ENCODE measurements at regions not wholly inside any gene's neighbourhood (a gene's known extent, or its start where the extent isn't known, plus 50 kb on each side); places are given as distances from the start of the nearest gene placed in this dataset.

DNA sequence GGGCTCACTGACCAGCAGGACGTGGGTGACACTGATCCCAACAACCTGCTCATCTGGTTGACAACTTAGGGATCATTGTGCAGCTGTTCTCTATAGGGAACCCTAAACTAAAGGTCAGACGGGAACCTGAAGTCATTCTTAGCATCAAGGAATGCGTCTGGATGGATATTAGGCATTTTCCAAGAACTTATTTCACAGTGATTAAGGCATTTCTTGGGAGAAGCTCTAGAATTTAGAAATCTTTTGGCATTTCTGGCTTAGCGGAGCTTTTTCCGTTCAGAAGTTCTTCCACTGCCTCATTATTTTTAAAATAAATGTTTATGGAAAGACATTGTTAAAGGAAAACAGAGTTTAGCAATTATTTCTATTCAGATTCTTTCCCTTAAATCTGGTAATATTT is 303.3 kb upstream of the IGFBP3 start:
- DNase-seq (ENCODE audit: low read depth) = no peak
- H3K4me3 ChIP-seq (ENCODE audit: low read depth, low read length) = no peak overlapping the region
- TF ChIP-seq, protein P1, sequence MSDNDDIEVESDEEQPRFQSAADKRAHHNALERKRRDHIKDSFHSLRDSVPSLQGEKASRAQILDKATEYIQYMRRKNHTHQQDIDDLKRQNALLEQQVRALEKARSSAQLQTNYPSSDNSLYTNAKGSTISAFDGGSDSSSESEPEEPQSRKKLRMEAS (IDR thresholded peaks at IDR 0.05; ENCODE audit: low read depth, low read length) = no peak
- TF ChIP-seq, protein P2, sequence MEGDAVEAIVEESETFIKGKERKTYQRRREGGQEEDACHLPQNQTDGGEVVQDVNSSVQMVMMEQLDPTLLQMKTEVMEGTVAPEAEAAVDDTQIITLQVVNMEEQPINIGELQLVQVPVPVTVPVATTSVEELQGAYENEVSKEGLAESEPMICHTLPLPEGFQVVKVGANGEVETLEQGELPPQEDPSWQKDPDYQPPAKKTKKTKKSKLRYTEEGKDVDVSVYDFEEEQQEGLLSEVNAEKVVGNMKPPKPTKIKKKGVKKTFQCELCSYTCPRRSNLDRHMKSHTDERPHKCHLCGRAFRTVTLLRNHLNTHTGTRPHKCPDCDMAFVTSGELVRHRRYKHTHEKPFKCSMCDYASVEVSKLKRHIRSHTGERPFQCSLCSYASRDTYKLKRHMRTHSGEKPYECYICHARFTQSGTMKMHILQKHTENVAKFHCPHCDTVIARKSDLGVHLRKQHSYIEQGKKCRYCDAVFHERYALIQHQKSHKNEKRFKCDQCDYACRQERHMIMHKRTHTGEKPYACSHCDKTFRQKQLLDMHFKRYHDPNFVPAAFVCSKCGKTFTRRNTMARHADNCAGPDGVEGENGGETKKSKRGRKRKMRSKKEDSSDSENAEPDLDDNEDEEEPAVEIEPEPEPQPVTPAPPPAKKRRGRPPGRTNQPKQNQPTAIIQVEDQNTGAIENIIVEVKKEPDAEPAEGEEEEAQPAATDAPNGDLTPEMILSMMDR (IDR thresholded peaks at IDR 0.05; ENCODE audit: low read depth, low read length) = no peak
- no peak for TF ChIP-seq MYC (IDR thresholded peaks at IDR 0.05; ENCODE audit: low read depth, low read length)
- no peak for TF ChIP-seq POLR2A (IDR thresholded peaks at IDR 0.05; ENCODE audit: extremely low read depth, insufficient read length)

DNA sequence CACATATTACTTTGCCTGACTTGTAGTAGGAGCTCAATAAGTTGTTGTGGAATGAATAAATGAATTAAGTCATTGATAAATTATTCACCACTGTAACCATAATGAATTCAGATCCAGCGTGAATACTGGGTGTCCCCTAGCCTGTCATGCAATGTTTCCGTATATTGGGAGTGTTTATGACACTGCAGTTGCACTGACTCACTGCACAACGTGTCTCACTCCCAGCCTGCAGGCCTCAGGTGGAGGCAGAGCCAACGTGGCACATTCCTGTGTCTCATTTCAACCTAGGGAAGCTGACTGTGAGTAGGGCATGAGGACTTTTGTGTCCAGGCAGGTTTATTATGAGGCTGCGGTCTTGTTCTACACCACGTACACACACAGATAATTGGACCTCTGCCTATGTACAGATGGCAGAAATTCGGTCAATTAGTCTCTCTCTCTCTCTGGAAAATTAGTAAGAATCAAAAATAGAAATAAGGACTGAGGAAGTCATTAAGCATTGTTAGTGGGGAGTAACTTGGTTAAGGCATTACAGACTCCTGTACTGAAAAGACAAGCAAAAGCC is 299.1 kb upstream of the IGFBP3 start:
- DNase-seq (ENCODE audit: low read depth) = no peak
- H3K4me3 ChIP-seq (ENCODE audit: low read depth, low read length) = no peak overlapping the region
- TF ChIP-seq, protein P2 (IDR thresholded peaks at IDR 0.05; ENCODE audit: low read depth, low read length) = no peak
- TF ChIP-seq POLR2A (IDR thresholded peaks at IDR 0.05; ENCODE audit: extremely low read depth, insufficient read length) = no peak
- TF ChIP-seq, protein P1 (IDR thresholded peaks at IDR 0.05; ENCODE audit: low read depth, low read length) = no peak
- no peak for TF ChIP-seq MYC (IDR thresholded peaks at IDR 0.05; ENCODE audit: low read depth, low read length)

DNA sequence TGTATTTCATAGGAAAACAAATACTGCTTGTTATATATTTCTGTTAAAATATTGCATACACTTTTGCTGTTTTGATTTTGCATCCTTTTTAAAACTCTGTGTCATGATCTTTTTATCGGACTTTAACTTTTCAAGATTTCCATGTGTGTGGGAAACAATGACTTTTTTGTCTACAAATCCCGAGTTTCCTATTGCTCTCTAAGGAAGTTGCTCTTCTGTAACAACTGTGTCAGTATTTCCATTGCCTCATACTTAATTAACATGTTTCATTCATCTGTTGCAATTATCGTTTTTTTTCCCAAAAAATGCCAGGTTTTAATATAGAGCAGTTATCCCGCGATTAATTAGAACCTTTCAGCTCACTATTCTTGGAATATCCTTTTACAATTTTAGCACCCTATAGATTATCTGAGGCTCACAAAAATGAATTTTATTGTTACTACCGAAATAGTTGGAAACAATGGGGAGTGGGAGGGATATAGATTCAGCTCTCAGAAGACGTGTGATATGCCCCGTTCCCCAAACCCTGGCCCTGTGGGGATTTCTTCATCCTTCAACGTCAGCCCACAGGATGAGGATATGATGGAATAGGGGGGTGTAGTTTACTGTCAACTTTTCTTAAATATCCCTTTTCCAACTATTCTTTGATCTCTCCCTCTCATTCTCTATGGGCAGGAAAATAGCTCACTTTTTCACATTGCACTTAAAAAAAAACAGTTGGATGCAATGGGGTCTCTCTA is 297.6 kb upstream of the IGFBP3 start:
- no peak overlapping the region for H3K4me3 ChIP-seq (ENCODE audit: low read depth, low read length)
- no peak for DNase-seq (ENCODE audit: low read depth)
- TF ChIP-seq MYC (IDR thresholded peaks at IDR 0.05; ENCODE audit: low read depth, low read length) (no peak), POLR2A (IDR thresholded peaks at IDR 0.05; ENCODE audit: extremely low read depth, insufficient read length) (no peak)

DNA sequence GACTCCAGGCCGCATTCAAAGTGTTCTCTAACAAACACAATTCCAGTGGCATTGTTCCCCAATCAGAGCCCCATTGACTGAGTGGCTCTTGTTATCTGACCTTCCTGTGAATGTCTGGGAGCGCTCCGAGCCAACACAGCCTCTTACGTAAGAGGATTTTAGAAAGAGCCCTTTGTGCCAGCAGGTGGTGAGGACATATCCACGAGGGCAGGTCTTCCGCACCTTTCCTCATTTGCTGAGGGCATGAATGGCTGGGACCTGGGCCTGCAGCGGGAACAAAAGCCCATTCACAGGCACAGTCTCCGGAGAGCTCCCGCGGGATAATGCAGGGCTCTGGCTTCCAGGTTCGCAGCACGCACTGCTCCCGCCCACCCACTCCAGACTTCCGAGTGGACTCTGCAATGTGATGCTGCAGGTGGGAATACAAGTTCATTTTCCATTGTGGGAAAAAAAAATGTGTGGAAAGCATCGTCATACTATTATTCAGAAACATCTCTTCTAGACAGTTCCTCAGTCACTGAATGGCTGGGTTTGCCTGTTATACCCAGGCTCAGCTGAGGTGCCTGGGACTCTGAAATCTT is 295.0 kb upstream of the IGFBP3 start:
- no peak for DNase-seq (ENCODE audit: low read depth)
- TF ChIP-seq POLR2A (IDR thresholded peaks at IDR 0.05; ENCODE audit: extremely low read depth, insufficient read length) = no peak
- TF ChIP-seq, protein P2 (IDR thresholded peaks at IDR 0.05; ENCODE audit: low read depth, low read length) = no peak
- TF ChIP-seq, protein P1 (IDR thresholded peaks at IDR 0.05; ENCODE audit: low read depth, low read length) = no peak
- H3K4me3 ChIP-seq (ENCODE audit: low read depth, low read length) = no peak overlapping the region

DNA sequence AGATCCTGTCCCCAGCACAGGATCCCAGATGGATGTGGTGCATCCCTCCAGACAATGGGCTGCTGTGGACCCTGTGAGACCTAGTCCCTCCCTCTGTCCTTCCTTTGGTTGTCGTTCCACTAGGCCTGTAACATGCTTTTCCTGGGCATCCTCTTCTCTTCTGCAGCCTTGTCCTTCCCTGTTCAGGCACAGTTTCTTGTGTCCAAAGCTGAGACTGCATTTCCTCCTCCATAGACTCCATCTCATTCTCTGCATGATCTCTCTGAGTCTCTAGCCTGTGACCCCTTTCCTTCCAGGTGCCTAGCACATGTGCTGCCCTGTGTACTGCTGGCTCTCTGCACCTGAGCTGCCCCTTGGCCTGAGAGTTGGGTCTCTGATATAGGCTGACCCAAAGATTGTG is 293.5 kb upstream of the IGFBP3 start:
- no peak for DNase-seq (ENCODE audit: low read depth)
- TF ChIP-seq, protein P2 (IDR thresholded peaks at IDR 0.05; ENCODE audit: low read depth, low read length) = no peak
- TF ChIP-seq, protein P1 (IDR thresholded peaks at IDR 0.05; ENCODE audit: low read depth, low read length) = no peak
- TF ChIP-seq POLR2A (IDR thresholded peaks at IDR 0.05; ENCODE audit: extremely low read depth, insufficient read length) (no peak), MYC (IDR thresholded peaks at IDR 0.05; ENCODE audit: low read depth, low read length) (no peak)

DNA sequence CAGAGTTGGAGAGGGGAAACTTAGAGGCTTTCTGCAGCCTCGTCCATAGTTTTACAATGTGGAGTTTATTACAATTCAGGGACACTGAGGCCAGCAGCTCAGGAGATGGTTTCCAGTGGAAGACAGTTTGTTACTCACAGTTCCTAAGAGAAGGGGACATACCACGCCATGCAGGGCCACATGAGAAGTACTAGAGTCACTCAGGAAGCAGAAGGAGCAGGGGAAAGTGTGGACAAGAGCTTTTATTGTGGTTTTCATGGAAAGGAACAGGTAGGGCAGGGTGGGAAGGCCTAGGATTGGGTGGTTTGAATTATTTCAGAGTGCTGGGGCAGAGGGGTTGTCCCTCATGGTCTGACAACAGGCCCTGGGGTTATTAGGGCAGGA is 292.1 kb upstream of the IGFBP3 start:
- TF ChIP-seq POLR2A (IDR thresholded peaks at IDR 0.05; ENCODE audit: extremely low read depth, insufficient read length) = no peak
- TF ChIP-seq, protein P2 (IDR thresholded peaks at IDR 0.05; ENCODE audit: low read depth, low read length) = no peak
- no peak for DNase-seq (ENCODE audit: low read depth)
- H3K4me3 ChIP-seq (ENCODE audit: low read depth, low read length) = no peak overlapping the region

More for the DNA sequence above, 293.5 kb upstream of the IGFBP3 start:
- no peak overlapping the region for H3K4me3 ChIP-seq (ENCODE audit: low read depth, low read length)
